Stimulated activated CD4-positive, alpha-beta T cell treated with anti-CD3 and anti-CD28 coated beads, Interleukin-4, amount 100 ng/mL, for 48 hours (primary cell): ENCODE measurements at regions not wholly inside any gene's neighbourhood (a gene's known extent, or its start where the extent isn't known, plus 50 kb on each side); places are given as distances from the start of the nearest gene placed in this dataset.

Experiments used
- DNase-seq, 2 donors: peaks; one replicate each; pipeline ENCODE4 v3.0.0-alpha.2; 2020; ENCODE audit warnings: low read depth in 2 of 2

DNA sequence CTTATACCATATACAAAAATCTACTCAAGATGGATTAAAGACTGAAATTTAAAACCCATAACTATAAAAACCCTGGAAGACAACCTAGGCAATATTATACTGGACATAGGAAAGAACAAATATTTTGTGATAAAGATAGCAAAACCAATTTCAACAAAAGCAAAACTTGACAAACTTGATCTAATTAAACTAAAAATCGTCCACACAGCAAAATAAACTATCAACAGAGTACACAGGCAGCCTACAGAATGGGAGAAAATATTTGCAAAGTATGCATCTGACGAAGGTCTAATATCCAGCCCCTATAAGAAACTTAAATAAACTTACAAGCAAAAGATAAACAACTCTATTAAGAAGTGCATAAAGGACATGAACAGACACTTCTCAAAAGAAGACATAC is 240.1 kb downstream of the HGF start:
- DNase-seq, result no peak

DNA sequence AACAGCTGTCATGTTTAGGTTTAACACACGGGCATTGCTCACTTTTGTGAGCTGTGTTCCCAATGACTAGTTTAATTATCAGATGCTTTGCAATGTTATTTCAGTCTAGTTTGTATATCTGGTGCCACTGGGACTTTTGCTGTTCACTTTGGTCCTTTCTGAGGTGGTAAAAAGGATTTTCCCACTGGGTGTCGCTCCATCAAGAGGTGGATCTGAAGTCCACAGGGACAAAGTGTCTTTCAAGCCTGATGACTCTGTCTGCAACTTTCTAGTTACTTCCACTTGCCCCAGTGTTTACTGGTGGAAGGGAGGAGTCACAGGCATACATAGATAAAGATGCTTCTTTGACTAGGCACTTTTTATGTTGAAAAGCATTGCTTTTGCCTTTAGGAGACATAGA is 242.2 kb downstream of the HGF start:
- DNase-seq, result no peak

- no peak for DNase-seq
These were observed 242.9 kb downstream of the HGF start for GRCh38 chr7:81526971-81527370.

DNA sequence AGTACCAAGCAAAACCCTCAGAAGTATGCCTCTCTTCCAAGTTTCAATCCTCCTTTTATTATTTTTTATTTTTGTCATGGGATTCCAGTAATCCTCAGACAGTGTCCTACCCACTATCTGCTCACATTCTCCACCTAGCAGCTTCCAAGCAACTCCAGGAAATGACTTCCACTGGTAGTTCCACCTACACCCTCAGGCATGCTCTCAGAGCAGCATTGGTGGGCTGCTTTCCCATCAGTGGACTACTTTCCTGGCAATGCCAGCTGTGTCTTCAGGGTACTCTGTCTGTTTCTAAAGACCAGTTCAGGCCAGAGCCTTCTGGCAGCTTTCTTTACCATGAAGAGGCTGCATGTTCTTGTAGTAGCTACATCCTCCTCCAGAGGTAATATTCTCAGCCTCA is 244.0 kb downstream of the HGF start:
- DNase-seq, result no peak

- no peak for DNase-seq
These were observed 250.0 kb downstream of the HGF start for GRCh38 chr7:81519886-81520285.

GRCh38 chr7:81516898-81517297 is 252.9 kb downstream of the HGF start:
- no peak for DNase-seq

DNA sequence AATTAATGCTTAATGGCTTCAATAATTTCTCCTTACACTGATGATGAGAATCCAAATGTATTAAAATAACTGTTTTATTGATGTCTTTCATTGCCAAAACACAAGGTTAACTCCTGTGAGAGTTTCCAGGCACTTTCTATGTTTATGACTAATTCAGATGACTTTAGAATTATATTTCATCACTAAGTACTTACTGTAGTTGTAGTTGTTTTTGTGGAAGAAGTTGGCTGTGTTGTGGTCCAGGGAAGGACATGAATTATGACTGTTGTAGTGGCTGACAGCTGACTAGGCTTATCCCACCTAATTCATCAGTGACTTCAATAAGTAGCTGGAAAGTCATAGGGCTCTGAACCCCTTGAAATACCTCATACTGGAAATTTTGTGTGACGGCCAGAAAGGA is 254.8 kb downstream of the HGF start:
- DNase-seq, result no peak

DNA sequence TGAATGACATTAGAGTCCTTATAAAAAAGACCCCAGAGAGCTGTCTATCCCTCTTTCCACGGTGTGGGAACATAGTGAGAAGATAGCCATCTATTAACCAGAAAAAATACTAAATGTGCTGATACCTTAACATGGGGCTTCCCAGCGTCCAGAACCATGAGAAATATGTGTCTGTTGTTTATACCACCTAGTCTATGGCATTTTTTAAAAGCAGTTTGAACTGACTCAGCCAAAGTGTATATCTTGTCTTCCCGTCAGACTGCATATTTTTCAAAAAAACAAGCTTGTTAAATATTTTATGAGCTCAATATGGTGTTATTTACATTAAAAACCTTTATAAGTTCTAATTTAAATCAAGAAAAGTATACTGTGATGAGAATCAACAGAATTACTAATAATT is 255.3 kb downstream of the HGF start:
- no peak for DNase-seq

- no peak for DNase-seq
These were observed 259.7 kb downstream of the HGF start for GRCh38 chr7:81510122-81510521.

GRCh38 chr7:81507221-81507620 is 262.6 kb downstream of the HGF start:
- no peak for DNase-seq

- no peak for DNase-seq
These were observed 263.2 kb downstream of the HGF start for GRCh38 chr7:81506609-81507008.

- DNase-seq, result no peak
These were observed 266.1 kb downstream of the HGF start for GRCh38 chr7:81503771-81504170.

DNA sequence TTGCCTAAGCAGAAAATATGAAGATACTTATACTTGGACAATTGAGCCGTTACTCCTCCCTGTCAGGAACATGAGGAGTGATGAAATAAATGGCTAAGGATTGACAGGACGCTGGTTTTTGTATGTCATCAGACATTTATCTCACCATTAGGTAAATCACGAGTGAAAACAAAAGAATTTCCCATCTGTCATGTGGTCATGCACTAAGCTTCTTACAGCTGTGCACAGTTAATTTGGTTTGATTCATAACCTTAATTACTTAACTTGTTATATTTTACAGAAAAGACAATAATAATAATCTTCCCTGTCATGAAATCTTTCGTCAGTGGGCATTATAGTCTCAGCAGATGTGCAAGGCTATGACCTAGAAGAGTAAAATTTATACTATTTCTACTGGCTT is 266.5 kb downstream of the HGF start:
- DNase-seq, result no peak

GRCh38 chr7:81501220-81501619 is 268.6 kb downstream of the HGF start:
- DNase-seq, result no peak

DNA sequence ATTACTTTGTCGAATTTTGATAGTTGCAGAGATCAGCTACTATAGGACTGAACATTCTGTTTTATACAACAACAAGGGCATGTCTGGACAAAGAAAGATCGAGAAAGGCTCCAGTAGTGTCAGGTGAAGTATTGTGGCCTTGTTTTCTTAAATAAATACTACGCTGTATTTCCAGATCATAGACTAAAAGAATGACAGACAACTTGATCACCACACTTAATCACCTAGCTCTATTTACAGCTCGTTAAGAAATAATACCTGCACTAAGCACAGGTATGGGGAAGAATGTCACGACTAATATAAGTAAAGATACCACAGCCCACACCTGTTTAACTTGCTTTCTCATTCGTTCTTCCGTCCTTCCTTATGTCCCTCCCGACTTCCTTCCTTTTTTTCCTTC is 269.2 kb downstream of the HGF start:
- no peak for DNase-seq

DNA sequence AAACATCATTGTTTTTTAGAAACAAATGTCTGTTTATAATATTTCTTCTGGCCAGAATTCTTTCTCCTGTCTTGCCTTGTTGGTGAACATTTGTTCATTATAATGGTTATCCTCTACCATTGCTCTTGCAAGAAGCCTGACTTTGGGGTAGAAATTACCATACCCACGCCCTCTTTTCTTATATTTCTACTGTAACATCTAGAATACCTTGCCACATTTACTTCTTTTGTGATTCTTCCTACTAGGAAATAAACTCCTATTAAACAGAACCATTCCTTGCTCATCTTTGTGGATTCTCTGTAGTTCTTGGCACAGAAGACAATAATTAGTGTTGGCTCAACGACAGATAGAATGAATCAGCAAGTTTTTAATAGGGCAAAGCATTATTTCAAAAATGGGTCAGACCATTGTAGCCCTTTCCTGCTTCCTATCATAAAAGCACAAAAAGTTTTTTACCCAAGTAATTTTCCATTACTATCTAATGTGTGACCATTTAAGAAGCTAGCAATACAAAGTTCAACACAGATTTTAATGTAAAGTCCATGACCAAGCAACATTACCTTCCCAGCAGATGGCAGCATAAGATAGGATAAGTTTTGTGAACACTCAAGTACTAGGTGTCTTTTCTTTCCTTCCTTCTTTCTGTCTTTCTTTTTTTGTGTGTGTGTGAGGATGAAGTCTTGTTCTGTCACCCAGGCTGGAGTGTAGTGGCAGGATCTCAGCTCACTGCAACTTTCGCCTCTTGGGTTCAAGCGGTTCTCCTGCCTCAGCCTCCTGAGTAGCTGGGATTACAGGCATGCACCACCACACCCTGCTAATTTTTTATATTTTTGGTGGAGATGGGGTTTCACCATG is 270.4 kb downstream of the HGF start:
- no peak for DNase-seq

GRCh38 chr7:81498176-81498575 is 271.7 kb downstream of the HGF start:
- DNase-seq, result no peak

DNA sequence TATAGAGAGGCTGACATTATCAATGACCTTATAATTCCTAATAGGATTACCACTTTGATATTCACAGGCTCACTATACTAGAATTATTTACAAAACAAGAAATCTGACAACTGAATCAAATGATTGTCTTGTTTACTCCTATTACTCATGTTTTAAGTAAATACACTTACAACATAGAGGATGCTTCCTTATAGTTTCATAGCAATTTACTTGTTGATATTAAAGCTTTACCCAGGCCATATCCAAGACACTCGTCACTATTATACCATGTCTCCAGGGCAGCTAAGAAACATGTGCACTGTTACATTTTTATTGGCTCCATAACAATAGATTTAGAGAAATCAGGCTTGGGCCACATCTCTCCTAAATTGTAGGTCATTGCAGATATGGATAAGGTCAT is 276.9 kb downstream of the HGF start:
- DNase-seq, result no peak

DNA sequence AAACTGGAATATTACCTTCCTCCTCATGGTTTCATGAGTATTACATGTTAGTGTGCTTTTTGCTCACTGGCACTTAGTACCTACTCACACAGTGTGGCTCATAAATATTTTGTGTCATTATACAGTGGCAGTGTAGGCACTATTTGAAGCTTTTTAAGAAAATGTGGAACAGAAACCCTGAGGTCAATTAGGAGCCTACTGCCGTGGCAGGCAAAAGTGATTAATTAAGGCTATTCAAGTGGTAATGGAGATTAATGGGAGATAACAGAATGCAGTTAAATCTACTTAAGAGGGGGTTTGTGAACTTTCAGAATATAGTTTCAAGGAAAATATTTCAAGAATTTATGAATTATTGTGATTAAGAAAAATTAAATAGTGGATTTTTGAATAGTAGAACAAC is 277.6 kb downstream of the HGF start:
- no peak for DNase-seq

GRCh38 chr7:81491573-81491972 is 278.3 kb downstream of the HGF start:
- no peak for DNase-seq

DNA sequence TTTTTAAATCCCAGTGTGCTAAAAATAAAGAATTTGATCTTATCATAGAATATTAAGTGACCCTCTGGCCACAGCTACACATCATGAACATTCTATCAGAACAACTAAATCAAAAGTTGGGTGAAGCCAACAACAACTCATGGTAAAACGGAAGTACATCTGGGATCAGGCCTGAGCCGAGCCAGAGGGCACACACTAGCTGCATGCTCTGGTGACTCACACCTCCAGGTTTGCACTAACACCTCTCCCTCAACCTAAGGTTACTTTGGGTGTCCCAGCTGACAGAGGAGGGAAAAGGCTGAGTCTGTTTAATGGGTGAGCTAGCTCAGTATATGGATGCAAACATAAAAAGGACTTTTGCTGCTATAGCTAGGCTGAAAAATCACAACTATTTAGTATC is 281.6 kb downstream of the HGF start:
- DNase-seq, result no peak

DNA sequence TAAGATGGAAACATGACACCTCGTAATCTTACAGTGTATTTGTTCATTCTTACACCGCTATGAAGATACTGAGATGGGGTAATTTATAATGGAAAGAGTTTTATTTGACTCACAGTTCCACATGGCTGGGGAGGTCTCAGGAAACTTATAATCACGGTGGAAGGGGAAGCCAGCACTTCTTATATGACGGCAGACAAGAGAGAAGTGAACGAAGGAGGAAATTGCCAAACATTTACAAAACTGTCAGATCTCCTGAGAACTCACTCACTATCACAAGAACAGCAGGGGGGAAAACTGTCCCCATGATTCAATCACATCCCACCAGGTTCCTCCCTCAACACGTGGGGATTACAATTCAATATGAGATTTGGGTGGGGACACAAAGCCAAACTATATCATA is 282.3 kb downstream of the HGF start:
- DNase-seq, result no peak

DNA sequence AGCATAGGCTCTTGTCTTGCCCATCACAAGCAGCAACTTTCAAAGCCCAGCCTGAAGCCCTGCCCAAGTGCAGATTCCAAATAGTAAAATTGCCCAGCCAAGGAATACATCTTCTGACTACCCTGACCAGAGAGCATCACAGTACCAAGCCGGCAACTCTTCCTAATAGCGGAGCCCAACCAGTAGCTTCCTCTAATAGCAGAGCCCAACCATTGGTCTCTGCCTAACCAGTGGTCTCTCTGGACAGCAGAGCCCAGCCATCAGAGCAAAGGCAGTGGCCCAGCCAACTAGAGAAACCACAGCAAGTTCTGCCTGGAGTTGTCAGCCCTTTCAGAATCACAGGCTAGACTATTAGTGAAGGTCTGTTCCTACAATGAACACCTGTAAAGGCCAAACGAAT is 285.6 kb downstream of the HGF start:
- no peak for DNase-seq

DNA sequence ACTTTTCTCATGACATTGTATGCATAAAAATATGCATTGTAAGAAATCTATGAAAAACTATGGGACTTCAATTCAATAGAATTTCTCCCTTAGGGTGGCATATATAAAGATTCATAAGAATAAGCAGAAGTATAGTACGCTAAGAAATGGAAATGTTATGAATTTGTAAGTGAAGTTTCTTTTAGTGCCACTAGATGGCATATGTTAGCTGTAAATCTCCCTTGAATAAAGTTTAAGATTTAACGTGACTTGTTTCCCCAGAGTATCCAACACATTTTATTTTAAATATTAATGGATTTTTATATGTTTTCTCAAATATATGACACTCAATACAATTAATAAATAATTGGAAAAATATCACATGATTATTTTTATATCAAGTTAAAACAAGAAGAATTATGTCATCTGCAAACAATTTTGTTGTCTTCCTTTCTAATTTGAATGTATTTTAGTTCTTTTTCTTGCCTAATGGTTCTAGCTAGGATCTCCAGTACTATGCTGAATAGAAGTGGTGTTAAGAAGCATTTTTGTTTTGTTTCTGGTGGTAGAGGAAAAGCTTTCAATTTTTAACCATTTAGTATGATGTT is 287.2 kb downstream of the HGF start:
- no peak for DNase-seq
